NCI-H2029 treated with DMSO at 0.1 percent for 48 hours (cell line): ENCODE measurements at regions not wholly inside any gene's neighbourhood (a gene's known extent, or its start where the extent isn't known, plus 50 kb on each side); places are given as distances from the start of the nearest gene placed in this dataset.
A peak's percentile ranks its signal among the peaks of the same experiment; 100 is the strongest.

Experiments used
- DNase-seq: peaks from one replicate; lab custom pipeline; 2025; lab: John Stamatoyannopoulos, UW

DNA sequence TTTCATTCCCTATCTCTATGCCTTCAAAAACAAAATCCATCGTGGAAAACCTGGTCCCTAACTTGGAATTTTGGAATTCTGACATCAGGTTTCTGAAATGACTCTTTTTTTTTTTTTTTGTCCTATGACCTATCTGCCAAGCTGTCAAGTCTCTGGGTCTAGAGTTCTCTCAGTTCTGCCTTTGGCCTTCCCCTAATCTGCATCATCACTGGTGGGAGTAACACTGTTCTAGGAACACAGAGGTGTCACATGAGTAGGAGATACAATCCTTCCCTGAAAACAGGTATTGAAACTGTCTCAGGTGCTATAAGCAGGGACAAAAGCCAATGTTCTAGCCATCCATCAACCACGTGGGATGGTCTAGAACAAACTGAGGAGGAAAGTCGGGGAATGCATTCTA is 142.0 kb upstream of the ATP1B1 start:
- no peak for DNase-seq

DNA sequence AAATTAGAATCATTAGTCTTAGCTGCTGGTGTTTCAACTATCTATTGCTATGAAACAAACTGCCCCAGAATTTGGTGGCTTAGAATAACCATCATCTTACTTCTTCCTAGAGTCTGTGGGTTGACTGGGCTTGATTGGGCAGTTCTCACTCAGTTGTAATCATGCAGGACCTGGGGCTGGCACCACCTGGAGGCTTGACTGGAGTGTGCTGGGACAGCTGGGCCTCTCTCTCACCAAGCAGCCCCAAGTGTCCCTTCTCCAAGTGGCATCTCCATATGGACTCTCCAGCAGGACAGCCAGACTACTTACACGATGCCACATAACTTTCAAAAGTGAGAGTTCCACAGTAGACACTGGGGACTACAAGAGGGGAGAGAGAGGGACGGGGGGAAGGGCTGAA is 140.3 kb upstream of the ATP1B1 start:
- no peak for DNase-seq

DNA sequence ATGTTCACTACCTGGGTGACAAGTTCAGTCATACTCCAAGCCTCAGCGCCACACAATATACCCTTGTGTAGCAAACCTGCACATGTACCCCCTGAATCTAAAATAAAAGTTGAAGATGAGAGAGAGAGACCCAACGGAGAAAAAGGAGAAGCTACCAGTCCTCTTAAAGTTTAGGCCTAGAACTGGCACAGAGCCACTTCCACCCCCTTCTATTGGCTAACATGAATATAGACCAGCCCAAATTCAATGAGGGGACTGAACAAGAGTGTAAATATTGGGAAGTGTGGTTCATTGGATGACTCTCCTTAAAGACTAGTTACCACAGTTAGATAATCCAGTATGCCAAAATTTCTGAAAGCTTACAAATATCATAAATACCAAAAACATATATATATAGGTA is 139.9 kb upstream of the ATP1B1 start:
- DNase-seq = no peak

DNA sequence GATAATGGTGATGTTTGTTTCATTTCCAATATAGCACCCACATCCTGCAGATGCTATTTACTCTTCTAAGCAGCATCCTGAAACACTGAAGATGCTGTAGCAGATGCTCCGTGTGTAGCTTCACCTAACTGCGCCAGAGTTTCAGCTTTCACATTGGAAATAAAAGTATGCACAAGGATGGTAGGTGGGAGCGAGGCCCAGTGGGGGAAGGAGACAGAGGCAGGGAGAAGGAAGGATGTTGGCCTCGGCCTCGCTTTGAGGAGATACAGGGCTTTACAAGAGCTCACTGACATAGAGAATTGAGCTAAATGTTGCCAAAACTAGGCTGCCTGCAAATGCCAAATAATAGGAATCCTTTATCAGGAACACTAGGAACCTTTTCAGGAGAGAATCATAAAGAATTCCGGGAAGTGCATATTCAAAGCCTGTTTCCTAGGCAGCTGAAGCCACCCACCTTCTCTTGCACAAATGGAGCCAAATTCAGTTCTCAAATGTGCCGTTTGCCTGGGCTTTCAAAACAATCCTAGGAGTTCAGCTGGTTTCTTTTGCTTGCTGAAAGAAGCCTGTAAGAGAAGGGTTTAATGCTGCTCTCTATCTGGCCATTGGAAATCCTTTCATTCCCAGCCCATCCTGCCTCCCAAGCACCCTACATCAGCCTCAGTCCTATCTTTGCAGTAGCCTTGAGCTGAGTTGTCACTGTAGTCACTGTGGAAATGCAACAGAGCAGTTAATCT is 135.4 kb upstream of the ATP1B1 start:
- no peak for DNase-seq

DNA sequence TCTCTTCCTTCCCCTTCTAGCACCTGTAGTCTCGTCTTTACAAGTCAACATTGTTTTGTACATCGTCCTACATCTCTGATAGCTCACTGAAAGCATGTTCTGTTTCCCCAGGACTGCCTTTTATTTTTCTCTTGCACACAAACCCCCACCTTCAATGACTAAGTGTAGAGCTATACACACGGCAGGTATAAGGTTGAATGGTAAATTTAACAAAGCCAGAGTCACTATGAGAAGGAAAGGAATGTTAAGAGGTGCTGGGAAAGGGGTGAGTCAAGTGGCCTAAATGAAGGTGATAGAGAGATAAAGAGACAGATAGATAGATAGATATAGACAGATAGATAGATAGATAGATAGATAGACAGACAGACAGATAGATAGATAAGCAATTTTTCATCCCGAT is 134.3 kb upstream of the ATP1B1 start:
- peak; percentile 27 for DNase-seq

DNA sequence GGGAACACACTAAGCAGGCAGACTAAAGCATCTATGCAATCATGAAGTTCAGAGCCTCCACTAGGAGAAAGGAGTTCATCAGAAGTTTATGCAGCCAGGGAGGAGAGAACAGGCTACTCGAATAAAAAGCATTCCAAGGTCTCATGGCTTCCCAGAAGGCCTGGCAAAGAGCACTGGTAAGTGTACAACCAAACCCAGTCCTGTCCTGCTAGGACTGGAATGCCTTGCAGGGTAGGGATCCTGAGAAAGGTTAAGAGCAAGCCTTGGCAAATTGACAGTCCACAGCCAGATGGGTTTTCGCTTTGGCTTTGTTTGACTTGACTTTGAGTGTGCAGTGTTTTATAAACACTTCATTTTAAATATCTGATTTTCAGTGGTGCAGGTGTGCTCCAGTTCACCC is 133.6 kb upstream of the ATP1B1 start:
- peak; percentile 99 for DNase-seq

DNA sequence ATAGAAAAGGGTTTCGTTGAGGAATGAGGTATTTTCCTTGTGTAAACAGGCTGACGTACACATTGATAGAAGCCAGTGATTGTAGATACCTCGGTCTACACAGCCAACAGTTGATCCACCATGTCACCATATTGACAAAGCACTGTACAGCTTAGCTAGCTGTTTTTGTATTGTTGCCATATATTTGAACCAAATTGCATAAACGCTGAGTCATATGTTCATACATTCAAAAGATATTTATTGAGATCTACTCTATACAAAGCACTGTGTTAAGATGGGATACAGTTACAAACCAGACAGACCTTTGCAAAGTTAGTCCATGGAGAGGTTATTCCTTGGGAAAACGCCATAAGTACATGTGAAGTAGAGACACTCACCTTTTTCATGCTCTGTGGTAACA is 132.4 kb upstream of the ATP1B1 start:
- no peak for DNase-seq

DNA sequence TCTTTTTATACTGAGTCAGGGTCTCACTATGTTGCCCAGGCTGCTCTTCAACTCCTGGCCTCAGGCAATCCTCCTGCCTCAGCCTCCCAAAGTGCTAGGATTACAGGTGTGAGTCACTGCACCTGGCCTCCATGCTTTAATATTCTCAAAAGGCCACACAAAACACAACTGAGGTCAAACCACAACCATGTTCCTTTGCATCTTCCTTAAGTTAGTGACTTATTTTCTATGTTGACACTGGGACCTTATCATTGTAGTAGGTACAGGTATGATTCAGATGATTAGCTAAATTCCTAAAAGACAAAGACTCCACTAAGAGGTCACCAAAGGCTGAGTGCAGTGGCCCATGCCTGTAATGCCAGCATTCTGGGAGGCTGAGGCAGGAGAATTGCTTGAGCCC is 131.9 kb upstream of the ATP1B1 start:
- no peak for DNase-seq

DNA sequence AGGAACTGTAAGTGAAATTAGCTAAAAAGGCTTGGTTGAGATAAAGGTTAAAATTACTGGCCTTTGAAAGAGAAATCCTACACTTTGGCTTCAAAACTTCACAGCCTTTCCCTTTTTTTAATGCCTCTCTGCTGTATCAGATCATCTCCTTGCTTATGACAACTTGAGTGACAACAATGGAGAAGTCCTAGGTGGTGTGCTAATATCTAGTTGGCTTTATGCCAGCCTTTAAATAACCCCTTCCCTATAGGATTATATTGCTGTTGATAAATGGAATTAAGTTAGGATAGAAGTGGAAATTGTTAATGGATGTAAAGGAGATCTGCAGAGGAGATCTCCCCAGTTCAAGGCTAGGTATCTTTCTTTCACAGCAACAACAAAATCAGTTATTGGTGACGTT is 130.2 kb upstream of the ATP1B1 start:
- no peak for DNase-seq

DNA sequence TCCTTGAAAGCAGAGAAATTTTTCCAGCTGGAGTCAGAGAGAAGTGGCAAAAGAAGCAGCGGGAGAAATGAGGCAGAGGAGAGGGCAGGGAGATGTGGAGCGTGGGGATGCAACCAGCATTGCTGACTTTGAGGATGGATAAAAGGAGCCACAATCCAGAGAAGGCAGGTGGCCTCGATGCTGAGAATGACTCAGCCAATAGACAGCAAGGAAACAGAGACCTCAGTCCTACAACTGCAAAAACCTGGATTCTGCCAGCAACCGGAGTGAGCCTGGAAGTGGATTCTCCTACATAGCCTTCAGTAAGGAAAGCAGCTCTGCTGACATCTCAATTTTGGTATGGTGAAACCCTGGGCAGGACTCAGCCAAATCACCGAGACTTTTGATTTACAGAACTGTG is 128.9 kb upstream of the ATP1B1 start:
- no peak for DNase-seq

DNA sequence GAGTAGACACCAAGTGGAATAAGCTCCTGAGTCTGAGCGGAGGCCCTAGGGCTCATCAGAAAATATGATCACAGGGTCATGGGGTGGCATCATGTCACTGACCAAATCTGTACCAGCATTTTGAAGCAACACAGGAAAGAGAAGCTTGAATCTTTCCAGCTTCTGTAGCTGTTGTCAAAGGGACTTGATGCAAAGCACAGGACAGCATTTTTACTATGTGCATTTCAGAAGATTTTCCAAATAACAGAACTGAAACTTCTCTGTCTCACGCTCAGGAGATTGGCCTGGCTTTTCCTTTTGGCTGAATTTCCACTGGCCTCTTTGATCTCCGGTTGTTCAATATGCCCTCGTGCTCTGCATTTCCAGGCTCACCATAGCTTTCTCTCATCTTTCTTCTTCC is 127.2 kb upstream of the ATP1B1 start:
- DNase-seq = no peak

DNA sequence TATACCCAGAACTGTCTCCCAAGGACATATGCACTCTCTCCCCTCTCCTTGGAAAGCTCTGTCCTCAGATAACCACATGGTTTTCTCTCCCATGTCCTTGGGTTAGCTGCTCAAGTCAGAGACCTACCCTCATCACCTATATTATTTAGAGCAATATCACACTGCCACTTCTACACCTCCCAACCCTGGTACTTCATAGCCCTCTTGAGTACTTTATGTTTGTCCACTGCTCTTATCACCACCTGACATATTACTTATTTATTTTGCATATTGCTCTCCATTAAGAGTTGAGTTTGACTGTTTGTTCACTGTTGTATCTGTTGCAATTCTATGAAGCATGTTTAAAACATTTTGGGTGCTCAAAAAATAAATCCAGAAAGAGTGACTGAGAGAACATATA is 126.3 kb upstream of the ATP1B1 start:
- DNase-seq = no peak

DNA sequence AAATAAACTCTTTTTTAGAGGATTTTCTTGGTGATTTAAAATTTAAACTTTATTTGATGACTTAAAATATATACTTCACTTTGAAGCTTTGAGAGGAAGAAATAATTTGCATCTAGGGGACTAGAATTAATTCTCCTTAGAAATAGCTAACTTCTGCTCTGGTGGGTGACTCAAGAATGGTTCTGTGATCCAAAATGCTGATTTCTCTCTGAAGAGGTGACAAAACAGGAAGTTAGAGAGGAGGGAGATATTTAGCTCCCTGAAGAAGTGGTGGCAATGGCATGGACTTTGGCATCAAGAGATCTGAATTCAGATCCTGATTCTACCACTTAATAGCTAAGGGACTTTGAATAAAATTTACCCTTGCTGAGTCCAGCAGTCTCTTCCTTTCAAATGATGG is 125.8 kb upstream of the ATP1B1 start:
- no peak for DNase-seq

DNA sequence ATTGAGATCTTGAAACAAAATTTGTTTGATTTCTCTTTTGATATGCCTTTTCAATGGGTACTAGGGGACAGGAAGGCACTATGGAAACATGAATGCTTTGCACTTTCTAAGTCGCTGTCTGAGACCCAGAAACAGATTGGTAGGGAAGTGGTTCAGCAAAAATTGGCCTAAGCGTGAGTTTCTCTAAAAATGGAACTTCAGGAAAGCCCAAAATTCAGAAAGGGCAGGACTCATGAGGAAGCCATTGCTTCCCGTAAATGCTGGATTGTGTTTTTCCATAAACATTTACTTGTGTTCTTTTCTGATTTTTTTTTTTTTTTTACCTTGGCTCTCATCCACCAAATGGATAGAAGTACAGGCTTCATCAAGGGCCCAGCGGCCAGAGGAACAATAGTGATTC is 123.7 kb upstream of the ATP1B1 start:
- no peak for DNase-seq

DNA sequence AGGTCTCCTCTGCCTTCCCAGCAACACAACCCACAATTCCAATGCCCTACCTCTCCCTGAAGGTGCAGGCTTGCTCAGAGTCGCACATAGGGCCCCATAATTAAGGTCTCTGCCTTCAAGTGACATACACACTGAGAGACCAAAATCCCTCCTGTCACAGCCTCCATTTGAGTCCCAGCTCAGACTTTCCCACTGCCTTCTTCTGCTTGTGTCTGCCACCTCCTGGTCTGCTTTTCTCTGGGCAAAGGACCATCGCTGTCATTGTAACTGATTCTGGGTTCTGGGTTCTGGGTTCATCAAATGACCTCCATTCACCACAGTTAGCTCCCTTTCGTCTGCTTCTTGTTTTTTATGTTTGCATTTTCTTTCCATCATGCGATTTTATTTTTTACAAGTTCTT is 119.2 kb upstream of the ATP1B1 start:
- no peak for DNase-seq

DNA sequence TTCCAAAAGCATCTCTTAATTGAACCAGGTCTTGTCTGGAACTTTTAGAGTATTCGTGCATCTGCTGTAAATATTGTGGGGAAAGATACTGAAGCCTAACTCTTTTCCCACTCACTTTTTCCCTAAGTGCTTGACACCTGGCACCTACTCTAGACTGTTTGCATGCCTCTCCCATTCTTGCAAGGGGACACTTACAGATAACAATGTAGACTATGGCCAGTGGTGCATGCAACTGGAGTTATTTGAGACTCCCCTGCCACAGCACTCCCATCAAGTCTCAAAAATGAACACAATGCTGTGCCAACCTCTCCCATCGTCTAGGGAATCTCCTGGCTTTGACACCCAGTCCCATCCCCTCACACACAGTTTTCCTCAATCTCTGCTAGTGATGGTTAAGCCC is 118.6 kb upstream of the ATP1B1 start:
- DNase-seq = no peak

DNA sequence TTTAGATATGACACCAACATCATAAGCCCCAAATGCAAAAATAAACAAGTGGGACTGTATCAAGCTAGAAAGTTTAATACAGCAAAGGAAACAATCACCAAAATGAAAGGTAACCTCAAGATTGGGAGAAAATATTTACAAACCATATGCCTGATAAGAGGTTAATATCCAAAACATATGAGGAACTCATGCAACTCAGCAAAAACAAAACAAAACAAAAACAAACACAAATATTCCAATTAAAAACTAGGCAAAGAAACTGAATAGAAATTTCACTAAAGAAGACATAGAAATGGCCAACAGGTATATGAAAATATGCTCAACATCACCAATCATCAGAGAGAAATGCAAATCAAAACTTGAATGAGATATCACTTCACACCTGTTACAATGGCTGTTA is 116.5 kb upstream of the ATP1B1 start:
- no peak for DNase-seq

DNA sequence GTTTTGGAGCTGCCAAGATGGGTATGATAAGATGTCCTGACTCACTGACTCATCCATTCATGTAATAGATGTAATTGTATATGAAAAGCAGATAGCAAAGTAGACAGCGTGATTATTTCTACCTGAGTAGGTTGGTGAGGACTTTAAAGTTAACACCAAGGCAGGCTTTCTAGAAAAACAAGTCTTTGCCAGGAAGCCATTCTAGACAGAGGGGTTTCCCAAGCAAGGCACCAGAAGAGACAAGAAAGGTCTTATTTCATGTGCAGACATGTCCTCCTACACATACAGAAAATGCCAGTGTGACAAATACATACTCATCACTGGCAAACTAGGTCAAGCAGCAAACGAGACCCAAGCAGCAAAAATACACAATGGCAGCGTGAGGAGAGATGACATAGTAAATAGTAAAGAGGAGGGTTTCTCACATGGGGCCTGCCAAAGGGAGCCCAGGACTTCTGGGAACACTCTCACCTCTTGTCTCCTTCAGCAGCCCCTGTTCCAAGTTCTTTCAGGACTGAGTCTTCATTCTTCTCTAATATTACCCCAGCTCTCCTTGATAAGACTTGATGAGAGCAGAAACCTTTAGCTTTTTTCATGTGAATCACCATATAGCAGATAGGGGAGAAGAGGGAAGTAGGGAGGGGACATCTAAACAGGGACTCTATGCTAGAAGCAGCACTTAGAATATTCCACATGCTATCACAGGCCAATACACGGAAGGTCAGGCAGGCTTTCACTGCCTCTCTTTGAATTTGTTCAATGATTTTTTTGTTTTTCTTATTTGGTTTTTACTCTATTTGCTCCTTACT is 114.6 kb upstream of the ATP1B1 start:
- no peak for DNase-seq

DNA sequence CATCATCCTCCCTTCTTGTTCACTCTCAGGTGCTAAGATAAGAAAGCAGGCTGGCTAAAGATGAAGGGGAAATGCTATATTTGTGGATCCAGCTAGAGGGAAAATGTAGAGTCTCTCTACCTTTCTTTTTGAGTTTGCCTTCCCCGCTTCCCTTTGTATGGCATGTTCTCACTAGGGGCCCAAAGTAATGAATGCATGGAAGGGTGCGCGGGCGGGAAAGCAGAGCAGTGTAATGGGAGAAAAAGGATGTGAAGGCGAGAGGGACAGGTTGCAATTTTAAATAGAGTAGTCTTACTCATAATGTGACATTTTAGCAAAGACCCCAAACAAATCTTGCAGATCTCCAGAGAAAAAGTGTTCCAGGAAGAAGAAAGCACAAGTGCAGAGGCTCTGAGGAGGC is 105.1 kb upstream of the ATP1B1 start:
- no peak for DNase-seq

DNA sequence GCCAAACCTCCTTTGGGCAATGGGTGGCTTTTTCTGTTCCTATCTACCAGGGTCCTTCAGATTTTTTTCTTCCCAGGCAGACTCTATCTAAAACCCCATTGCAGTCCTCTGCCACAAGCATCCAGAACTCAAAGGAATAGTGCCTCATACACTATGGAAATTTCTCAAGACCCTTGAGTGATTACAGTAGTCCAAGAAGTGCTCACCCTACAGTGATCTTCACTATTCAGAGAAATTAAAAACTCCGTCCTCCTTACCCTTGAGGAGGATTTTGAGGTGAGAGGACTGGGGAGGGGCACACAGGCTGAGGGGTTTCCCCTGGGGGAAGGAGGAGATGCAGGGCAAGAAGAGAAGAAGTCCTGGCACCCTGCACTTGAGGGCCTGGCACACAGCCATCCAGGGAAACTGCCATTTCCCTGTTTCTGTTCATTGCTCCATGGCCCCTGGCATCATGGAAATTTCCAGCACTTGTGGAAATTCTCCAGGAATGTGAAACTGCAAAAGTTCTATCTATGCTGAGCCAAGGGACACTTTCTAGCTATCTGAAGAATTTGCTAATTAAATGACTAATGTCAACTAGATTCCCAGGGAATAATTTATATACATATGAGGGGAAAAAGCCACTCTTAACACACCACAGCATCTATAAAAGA is 102.5 kb upstream of the ATP1B1 start:
- DNase-seq = no peak

DNA sequence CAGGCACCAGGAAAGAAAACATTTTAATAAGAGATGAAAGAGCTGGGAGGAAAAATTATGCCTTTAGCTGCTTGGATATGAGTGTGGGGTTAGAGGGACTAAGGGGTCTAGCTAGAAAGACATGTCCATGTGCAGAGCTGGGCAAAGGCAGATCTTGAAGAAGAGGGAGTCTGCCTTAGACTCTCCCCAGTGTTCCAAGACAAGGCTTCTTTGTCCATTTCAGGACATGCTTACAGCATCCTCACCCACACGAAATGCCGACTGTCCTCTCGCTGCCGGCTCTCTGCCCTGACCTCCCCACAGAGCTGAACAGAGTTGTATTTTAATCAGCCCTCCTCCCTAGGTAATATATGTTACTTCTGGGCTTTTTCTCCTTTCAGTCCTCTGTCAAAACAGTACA is 100.7 kb upstream of the ATP1B1 start:
- DNase-seq = no peak

DNA sequence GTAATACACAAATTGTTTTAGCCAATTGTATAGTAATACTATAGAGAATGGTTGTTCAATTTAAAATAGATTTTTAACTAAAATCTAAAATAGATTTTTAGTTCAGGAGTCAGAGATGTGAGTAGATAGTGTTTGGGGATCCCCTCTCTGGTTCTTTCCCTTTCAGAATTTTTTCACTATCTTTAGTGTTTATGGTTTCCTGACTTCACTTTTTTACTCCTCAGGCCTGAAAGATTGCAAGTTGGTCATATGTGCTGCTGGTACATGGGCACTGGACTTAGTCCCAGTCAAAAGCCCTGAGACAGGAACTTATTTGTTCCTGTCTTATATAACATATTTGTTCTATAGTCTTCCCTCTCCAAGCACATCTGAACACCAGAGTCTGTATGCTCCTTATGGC is 96.8 kb upstream of the ATP1B1 start:
- no peak for DNase-seq

DNA sequence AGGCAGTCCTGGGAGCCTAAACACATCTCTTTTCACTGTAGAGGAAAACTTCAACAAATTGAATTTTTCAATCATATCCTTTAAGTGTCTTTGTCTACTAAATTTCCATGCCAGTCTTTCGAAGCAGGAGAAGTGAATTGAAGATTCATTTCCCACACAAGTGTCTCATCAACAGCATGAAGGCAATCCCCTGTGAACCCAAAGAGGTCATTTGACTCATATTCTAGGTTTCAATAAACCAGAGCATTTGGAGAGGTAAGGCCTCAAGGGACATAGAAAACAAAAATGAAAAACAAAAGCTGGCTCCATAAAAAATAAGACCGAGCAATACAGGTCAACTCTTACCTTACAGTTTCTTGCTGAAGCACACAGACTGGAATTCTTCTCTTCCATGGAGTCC is 94.1 kb upstream of the ATP1B1 start:
- no peak for DNase-seq
